A549 (cell line): ENCODE measurements at regions not wholly inside any gene's neighbourhood (a gene's known extent, or its start where the extent isn't known, plus 50 kb on each side); places are given as distances from the start of the nearest gene placed in this dataset.

Source experiments
- CEBPB ChIP-seq, 2 experiments: fragments of >200 bp in 1 of 2; sonication (Bioruptor Twin) in 1 of 2; formaldehyde crosslinking in 1 of 2; IDR thresholded peaks; 2 replicates each; pipeline ENCODE4 v1.6.1; 2012 to 2016
- EP300 ChIP-seq, 2 experiments: fragments of >200 bp; sonication (Bioruptor Twin); formaldehyde crosslinking; IDR thresholded peaks; 2 replicates in 1 of 2; 3 replicates in 1 of 2; pipeline ENCODE4 v1.6.1; 2016 to 2017
- JUNB ChIP-seq: fragments of >200 bp; sonication (Bioruptor Twin); formaldehyde crosslinking; IDR thresholded peaks from 2 replicates; pipeline ENCODE4 v1.6.1; 2016
- MAFK ChIP-seq: fragments of 450-650 bp; IDR thresholded peaks from 2 replicates; pipeline ENCODE4 v1.6.1; 2014; ENCODE audit not compliant: partially characterized antibody
- MYC ChIP-seq: IDR thresholded peaks from 2 replicates; pipeline ENCODE4 v1.6.1; 2012; ENCODE audit warnings: mild to moderate bottlenecking, inconsistent platforms, low read length, improper control_type of control experiment, borderline replicate concordance
- POLR2AphosphoS2 ChIP-seq: conservative IDR thresholded peaks from 2 replicates; pipeline ENCODE4 v1.6.1; 2012; ENCODE audit warnings: low read length, improper control_type of control experiment, inconsistent platforms
- RAD21 ChIP-seq, 2 experiments: fragments of >200 bp in 1 of 2; sonication (Bioruptor Twin) in 1 of 2; formaldehyde crosslinking in 1 of 2; IDR thresholded peaks in 1 of 2; conservative IDR thresholded peaks in 1 of 2; 2 replicates in 1 of 2; 3 replicates in 1 of 2; pipeline ENCODE4 v1.6.1; 2012 to 2018; ENCODE audit warnings: inconsistent platforms in 1 of 2
- RNF2 ChIP-seq: fragments of 200-600 bp; sonication (generic); IDR thresholded peaks from 2 replicates; pipeline ENCODE4 v1.6.1; 2016; ENCODE audit warnings: low read depth, mild to moderate bottlenecking, antibody characterized with exemption, moderate library complexity, borderline replicate concordance
- TFCP2L1 ChIP-seq: fragments of 250-450 bp; sonication (Bioruptor Pico); IDR thresholded peaks from 2 replicates; pipeline ENCODE4 v1.5.0; 2021; ENCODE audit warnings: mild to moderate bottlenecking
- TF ChIP-seq, protein P1 (sequence below): fragments of >200 bp; sonication (Bioruptor Twin); formaldehyde crosslinking; IDR thresholded peaks from 3 replicates; pipeline ENCODE4 v1.5.1; 2016

GRCh38 chr12:94089891-94090290 is 58.5 kb upstream of the PLXNC1 start:
- TF ChIP-seq, protein P1, sequence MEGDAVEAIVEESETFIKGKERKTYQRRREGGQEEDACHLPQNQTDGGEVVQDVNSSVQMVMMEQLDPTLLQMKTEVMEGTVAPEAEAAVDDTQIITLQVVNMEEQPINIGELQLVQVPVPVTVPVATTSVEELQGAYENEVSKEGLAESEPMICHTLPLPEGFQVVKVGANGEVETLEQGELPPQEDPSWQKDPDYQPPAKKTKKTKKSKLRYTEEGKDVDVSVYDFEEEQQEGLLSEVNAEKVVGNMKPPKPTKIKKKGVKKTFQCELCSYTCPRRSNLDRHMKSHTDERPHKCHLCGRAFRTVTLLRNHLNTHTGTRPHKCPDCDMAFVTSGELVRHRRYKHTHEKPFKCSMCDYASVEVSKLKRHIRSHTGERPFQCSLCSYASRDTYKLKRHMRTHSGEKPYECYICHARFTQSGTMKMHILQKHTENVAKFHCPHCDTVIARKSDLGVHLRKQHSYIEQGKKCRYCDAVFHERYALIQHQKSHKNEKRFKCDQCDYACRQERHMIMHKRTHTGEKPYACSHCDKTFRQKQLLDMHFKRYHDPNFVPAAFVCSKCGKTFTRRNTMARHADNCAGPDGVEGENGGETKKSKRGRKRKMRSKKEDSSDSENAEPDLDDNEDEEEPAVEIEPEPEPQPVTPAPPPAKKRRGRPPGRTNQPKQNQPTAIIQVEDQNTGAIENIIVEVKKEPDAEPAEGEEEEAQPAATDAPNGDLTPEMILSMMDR, result no peak
- no peak for TF ChIP-seq TFCP2L1 (CRISPR knock-in tag)
- TF ChIP-seq RAD21 (conservative IDR thresholded peaks at IDR 0.05 in 1 of 2, IDR thresholded peaks at IDR 0.05 in 1 of 2), result no peak
- TF ChIP-seq EP300 (IDR thresholded peaks at IDR 0.05), result no peak
- TF ChIP-seq MYC, result no peak
- TF ChIP-seq RNF2, result no peak
- no peak for TF ChIP-seq MAFK
- no peak for TF ChIP-seq CEBPB (IDR thresholded peaks at IDR 0.05)
- no peak for TF ChIP-seq POLR2AphosphoS2
- no peak for TF ChIP-seq JUNB
